HEK293 (cell line): ENCODE measurements at regions not wholly inside any gene's neighbourhood (a gene's known extent, or its start where the extent isn't known, plus 50 kb on each side); places are given as distances from the start of the nearest gene placed in this dataset.

Source experiments
- CTCF ChIA-PET: fragments of 350-600 bp; formaldehyde crosslinking; extraction: SDS; loops from one replicate; lab custom pipeline; 2021; ENCODE audit warnings: antibody characterized with exemption; lab: Yijun Ruan, JAX
- POLR2A ChIA-PET: fragments of 300-600 bp; formaldehyde crosslinking; extraction: SDS; loops from one replicate; lab custom pipeline; 2020; ENCODE audit warnings: antibody characterized with exemption, inconsistent platforms; lab: Yijun Ruan, JAX
- H3K27ac ChIP-seq: fragments of 200-500 bp; sonication (Bioruptor generic); 2 replicates; pipeline ENCODE4 v1.5.1; 2014; ENCODE audit warnings: low read depth, low read length, control low read depth, inconsistent platforms; ENCODE audit errors: extremely low read depth
- H3K36me3 ChIP-seq, 2 experiments: fragments of 200-500 bp in 1 of 2; sonication (Bioruptor generic) in 1 of 2; 1 replicate in 1 of 2; 2 replicates in 1 of 2; pipeline ENCODE4 v1.5.1; 2014 to 2017; ENCODE audit warnings: inconsistent platforms in 2 of 2, low read length in 2 of 2; ENCODE audit not compliant: control insufficient read depth in 2 of 2, insufficient read depth in 1 of 2
- H3K4me1 ChIP-seq: fragments of 200-500 bp; sonication (Bioruptor generic); 2 replicates; pipeline ENCODE4 v1.5.1; 2014; ENCODE audit warnings: mild to moderate bottlenecking, low read length, inconsistent platforms; ENCODE audit not compliant: control insufficient read depth, insufficient read depth
- H3K4me3 ChIP-seq: 2 replicates; pipeline ENCODE4 v1.5.1; 2011; ENCODE audit warnings: low read depth, mild to moderate bottlenecking, control low read depth, low read length, moderate library complexity
- H3K9me3 ChIP-seq: fragments of 200-500 bp; sonication (Bioruptor generic); 2 replicates; pipeline ENCODE4 v1.5.1; 2014; ENCODE audit warnings: low read depth, low read length, inconsistent platforms; ENCODE audit not compliant: control insufficient read depth, insufficient read depth
- BCL6B ChIP-seq: fragments of 450-650 bp; formaldehyde crosslinking; IDR thresholded peaks from 2 replicates; pipeline ENCODE4 v1.5.1; 2017; ENCODE audit warnings: missing biosample characterization, missing genetic modification characterization
- FEZF1 ChIP-seq: fragments of 450-650 bp; formaldehyde crosslinking; IDR thresholded peaks from 2 replicates; pipeline ENCODE4 v1.5.1; 2016; ENCODE audit warnings: missing biosample characterization, missing genetic modification characterization
- KLF1 ChIP-seq: fragments of 450-650 bp; formaldehyde crosslinking; IDR thresholded peaks from 2 replicates; pipeline ENCODE4 v1.5.1; 2016; ENCODE audit warnings: missing biosample characterization, missing genetic modification characterization
- KLF10 ChIP-seq: fragments of 450-650 bp; IDR thresholded peaks from 2 replicates; pipeline ENCODE4 v1.5.1; 2018; ENCODE audit warnings: missing biosample characterization, mild to moderate bottlenecking, missing genetic modification characterization
- KLF16 ChIP-seq: fragments of 450-650 bp; formaldehyde crosslinking; IDR thresholded peaks from 2 replicates; pipeline ENCODE4 v1.5.1; 2017; ENCODE audit warnings: missing biosample characterization, missing genetic modification characterization
- MEIS1 ChIP-seq: sonication (generic); formaldehyde crosslinking; IDR thresholded peaks from 2 replicates; pipeline ENCODE4 v1.8.1; 2022; ENCODE audit warnings: missing genetic modification reagents, mild to moderate bottlenecking, borderline replicate concordance
- PRDM1 ChIP-seq: fragments of 450-650 bp; formaldehyde crosslinking; IDR thresholded peaks from 2 replicates; pipeline ENCODE4; 2016; ENCODE audit warnings: missing biosample characterization, missing genetic modification characterization
- ZBTB8A ChIP-seq: fragments of 450-650 bp; formaldehyde crosslinking; IDR thresholded peaks from 2 replicates; pipeline ENCODE4 v1.5.1; 2016; ENCODE audit warnings: missing biosample characterization, missing genetic modification characterization
- ZNF214 ChIP-seq: fragments of 450-650 bp; formaldehyde crosslinking; IDR thresholded peaks from 2 replicates; pipeline ENCODE4 v1.5.1; 2017; ENCODE audit warnings: missing biosample characterization, mild to moderate bottlenecking, missing genetic modification characterization, borderline replicate concordance
- ZNF302 ChIP-seq: fragments of 450-650 bp; formaldehyde crosslinking; IDR thresholded peaks from 2 replicates; pipeline ENCODE4 v1.5.1; 2016; ENCODE audit warnings: missing biosample characterization, missing genetic modification characterization, low read depth
- ZNF362 ChIP-seq: fragments of 450-650 bp; formaldehyde crosslinking; IDR thresholded peaks from 2 replicates; pipeline ENCODE4 v1.5.1; 2016; ENCODE audit warnings: missing biosample characterization, missing genetic modification characterization
- ZNF391 ChIP-seq: fragments of 450-650 bp; formaldehyde crosslinking; IDR thresholded peaks from 2 replicates; pipeline ENCODE4 v1.5.1; 2016; ENCODE audit warnings: low read depth, missing biosample characterization, missing genetic modification characterization, borderline replicate concordance
- ZNF510 ChIP-seq: fragments of 450-650 bp; formaldehyde crosslinking; IDR thresholded peaks from 2 replicates; pipeline ENCODE4 v1.5.1; 2018; ENCODE audit warnings: mild to moderate bottlenecking, missing genetic modification characterization, missing biosample characterization; ENCODE audit not compliant: insufficient replicate concordance
- ZNF596 ChIP-seq: fragments of 450-650 bp; IDR thresholded peaks from 2 replicates; pipeline ENCODE4 v1.5.0; 2018; ENCODE audit warnings: missing biosample characterization, mild to moderate bottlenecking, missing genetic modification characterization, moderate library complexity
- ZNF704 ChIP-seq: fragments of 450-650 bp; formaldehyde crosslinking; IDR thresholded peaks from 2 replicates; pipeline ENCODE4 v1.5.1; 2016; ENCODE audit warnings: missing biosample characterization, missing genetic modification characterization
- ZNF792 ChIP-seq: fragments of 450-650 bp; formaldehyde crosslinking; IDR thresholded peaks from 2 replicates; pipeline ENCODE4 v1.5.1; 2016; ENCODE audit warnings: missing biosample characterization, missing genetic modification characterization
- TF ChIP-seq, protein P1 (sequence below): fragments of 450-650 bp; formaldehyde crosslinking; IDR thresholded peaks from 2 replicates; pipeline ENCODE4 v1.5.0; 2017; ENCODE audit warnings: missing biosample characterization, missing genetic modification characterization, borderline replicate concordance
- TF ChIP-seq, protein P2 (sequence below): fragments of 450-650 bp; formaldehyde crosslinking; IDR thresholded peaks from 2 replicates; pipeline ENCODE4 v1.5.1; 2016; ENCODE audit warnings: missing biosample characterization, missing genetic modification characterization

DNA sequence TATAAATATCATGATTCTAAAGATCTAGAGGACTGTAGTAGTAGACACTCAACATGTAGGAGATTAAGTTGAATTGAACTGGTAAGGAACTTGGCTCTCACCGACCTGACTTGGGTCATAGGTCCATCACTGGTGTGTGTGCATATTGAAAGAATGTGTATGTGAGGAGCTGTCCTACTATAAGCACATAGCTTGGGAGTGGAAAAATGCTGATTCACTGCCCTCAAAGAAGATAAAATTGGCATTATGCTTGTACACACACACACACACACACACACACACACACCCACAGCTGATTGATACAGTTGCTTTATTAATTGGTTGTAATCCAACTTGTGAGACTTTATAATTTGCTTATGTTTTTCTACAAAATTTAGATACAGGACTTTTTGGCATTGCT is 411.0 kb upstream of the NR2F2 start (continued):
- TF ChIP-seq ZNF704 (tag by site-specific recombination), result no peak

- no peaks in the 10 kb centered on the region for H3K9me3 ChIP-seq
- no peak overlapping the region for H3K4me3 ChIP-seq
- TF ChIP-seq PRDM1 (tag by site-specific recombination) (no peak), ZNF596 (tag by site-specific recombination) (no peak), ZBTB8A (tag by site-specific recombination) (no peak), ZNF214 (tag by site-specific recombination) (no peak), ZNF510 (tag by site-specific recombination) (no peak), KLF16 (no peak), MEIS1 (CRISPR knock-in tag) (no peak), ZNF362 (no peak), KLF1 (tag by site-specific recombination) (no peak), FEZF1 (tag by site-specific recombination) (no peak), BCL6B (no peak), ZNF391 (tag by site-specific recombination) (no peak), ZNF792 (tag by site-specific recombination) (no peak), KLF10 (tag by site-specific recombination) (no peak)
- TF ChIP-seq, protein P1, sequence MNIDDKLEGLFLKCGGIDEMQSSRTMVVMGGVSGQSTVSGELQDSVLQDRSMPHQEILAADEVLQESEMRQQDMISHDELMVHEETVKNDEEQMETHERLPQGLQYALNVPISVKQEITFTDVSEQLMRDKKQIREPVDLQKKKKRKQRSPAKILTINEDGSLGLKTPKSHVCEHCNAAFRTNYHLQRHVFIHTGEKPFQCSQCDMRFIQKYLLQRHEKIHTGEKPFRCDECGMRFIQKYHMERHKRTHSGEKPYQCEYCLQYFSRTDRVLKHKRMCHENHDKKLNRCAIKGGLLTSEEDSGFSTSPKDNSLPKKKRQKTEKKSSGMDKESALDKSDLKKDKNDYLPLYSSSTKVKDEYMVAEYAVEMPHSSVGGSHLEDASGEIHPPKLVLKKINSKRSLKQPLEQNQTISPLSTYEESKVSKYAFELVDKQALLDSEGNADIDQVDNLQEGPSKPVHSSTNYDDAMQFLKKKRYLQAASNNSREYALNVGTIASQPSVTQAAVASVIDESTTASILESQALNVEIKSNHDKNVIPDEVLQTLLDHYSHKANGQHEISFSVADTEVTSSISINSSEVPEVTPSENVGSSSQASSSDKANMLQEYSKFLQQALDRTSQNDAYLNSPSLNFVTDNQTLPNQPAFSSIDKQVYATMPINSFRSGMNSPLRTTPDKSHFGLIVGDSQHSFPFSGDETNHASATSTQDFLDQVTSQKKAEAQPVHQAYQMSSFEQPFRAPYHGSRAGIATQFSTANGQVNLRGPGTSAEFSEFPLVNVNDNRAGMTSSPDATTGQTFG (tag by site-specific recombination), result no peak
- H3K4me1 ChIP-seq, result peaks cover 4% of the 10 kb centered on the region; the same call in 1 of the 2 replicates
- no peak overlapping the region for H3K27ac ChIP-seq
- ChIA-PET POLR2A (no interaction called here), CTCF (interaction anchor here (0.6 to 0.8 kb wide), 2 partner anchors 100 to 159 kb away, joined by 4 read pairs; no protein-coding TSS in a partner anchor)
- H3K36me3 ChIP-seq, result no peaks in the 10 kb centered on the region
Measured at GRCh38 chr15:95921404-95921803, 409.1 kb upstream of the NR2F2 start.

DNA sequence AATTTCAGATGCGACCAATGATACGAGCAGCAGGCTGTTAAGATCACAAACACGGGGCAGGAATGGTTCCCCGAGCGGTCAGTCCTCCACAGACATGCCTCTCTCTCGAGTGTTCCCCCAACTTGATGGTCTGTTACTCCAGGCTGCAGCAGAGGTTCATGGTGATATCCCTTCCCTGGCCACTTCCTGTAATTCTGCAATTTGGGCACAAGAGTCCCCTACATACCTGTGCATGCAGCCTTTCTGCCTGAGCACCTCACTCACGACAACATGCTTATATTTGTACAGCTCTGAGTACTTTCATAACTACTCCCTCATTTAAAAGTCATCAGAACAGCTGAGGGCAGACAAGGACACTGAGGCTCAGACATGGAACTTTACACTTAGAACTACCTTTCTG is 408.1 kb upstream of the NR2F2 start:
- TF ChIP-seq, protein P2, sequence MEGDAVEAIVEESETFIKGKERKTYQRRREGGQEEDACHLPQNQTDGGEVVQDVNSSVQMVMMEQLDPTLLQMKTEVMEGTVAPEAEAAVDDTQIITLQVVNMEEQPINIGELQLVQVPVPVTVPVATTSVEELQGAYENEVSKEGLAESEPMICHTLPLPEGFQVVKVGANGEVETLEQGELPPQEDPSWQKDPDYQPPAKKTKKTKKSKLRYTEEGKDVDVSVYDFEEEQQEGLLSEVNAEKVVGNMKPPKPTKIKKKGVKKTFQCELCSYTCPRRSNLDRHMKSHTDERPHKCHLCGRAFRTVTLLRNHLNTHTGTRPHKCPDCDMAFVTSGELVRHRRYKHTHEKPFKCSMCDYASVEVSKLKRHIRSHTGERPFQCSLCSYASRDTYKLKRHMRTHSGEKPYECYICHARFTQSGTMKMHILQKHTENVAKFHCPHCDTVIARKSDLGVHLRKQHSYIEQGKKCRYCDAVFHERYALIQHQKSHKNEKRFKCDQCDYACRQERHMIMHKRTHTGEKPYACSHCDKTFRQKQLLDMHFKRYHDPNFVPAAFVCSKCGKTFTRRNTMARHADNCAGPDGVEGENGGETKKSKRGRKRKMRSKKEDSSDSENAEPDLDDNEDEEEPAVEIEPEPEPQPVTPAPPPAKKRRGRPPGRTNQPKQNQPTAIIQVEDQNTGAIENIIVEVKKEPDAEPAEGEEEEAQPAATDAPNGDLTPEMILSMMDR (tag by site-specific recombination), result 0 out of 2 replicates have a peak, but pooled peaks have one; percentile 33
- TF ChIP-seq ZNF302, result no peak
- no peaks in the 10 kb centered on the region for H3K36me3 ChIP-seq
- no peak overlapping the region for H3K27ac ChIP-seq
- POLR2A ChIA-PET, result no interaction called here
- H3K4me3 ChIP-seq, result no peak overlapping the region
- CTCF ChIA-PET, result interaction anchor here (0.6 to 0.8 kb wide), 2 partner anchors 160 to 432 kb away, joined by 3 to 4 read pairs; no protein-coding TSS in a partner anchor
- H3K9me3 ChIP-seq, result no peaks in the 10 kb centered on the region
- no peaks in the 10 kb centered on the region for H3K4me1 ChIP-seq
